HepG2 (cell line): ENCODE measurements at regions not wholly inside any gene's neighbourhood (a gene's known extent, or its start where the extent isn't known, plus 50 kb on each side); places are given as distances from the start of the nearest gene placed in this dataset.

Source experiments
- ATAC-seq: fragments of 200-7000 bp; cut with Tn5 transposase; 3 replicates; pipeline ENCODE4 v1.9.1; 2020; ENCODE audit warnings: mild to moderate bottlenecking, moderate library complexity
- BruUV-seq: library from RNA; stranded (reverse); fragments of 400-500 nt; replicated peaks from 2 replicates; lab custom pipeline; 2021; lab: Mats Ljungman, UMichigan
- CTCF ChIA-PET: fragments of 300-600 bp; formaldehyde crosslinking; extraction: SDS; loops from one replicate; lab custom pipeline; 2021; ENCODE audit warnings: low total read pairs, inconsistent platforms, low intra/inter-chr PET ratio; lab: Yijun Ruan, JAX
- POLR2A ChIA-PET: fragments of 350-600 bp; sonication (Branson Sonifier 250); formaldehyde crosslinking; loops from one replicate; lab custom pipeline; 2020; ENCODE audit warnings: antibody characterized with exemption, inconsistent platforms; lab: Yijun Ruan, JAX
- DNase-seq: peaks from one replicate; pipeline ENCODE4 v3.0.0-alpha.2; 2015; ENCODE audit warnings: low spot score
- FAIRE-seq: peaks from 3 replicates; lab custom pipeline; 2011; peaks lifted over from hg19 to GRCh38; lab: Jason Lieb, UNC
- H2AFZ ChIP-seq: one replicate; pipeline ENCODE4 v1.6.1; 2011; ENCODE audit warnings: low read length, inconsistent platforms
- H3K27ac ChIP-seq: fragments of 300-600 bp; 3 replicates; pipeline ENCODE4 v1.8.0; 2011; ENCODE audit warnings: mixed run types, mild to moderate bottlenecking, mixed read lengths, low read length, inconsistent platforms; ENCODE audit not compliant: insufficient read depth; ENCODE audit errors: extremely low read length
- H3K27me3 ChIP-seq, 2 experiments: fragments of 200-600 bp in 1 of 2; 2 replicates in 1 of 2; 3 replicates in 1 of 2; pipeline versions ENCODE4 v1.6.0 to v1.8.0; 2011; ENCODE audit warnings: low read length in 2 of 2, mild to moderate bottlenecking in 2 of 2, moderate library complexity in 2 of 2, inconsistent platforms in 1 of 2; ENCODE audit not compliant: insufficient read depth in 2 of 2, control insufficient read depth in 1 of 2
- H3K36me3 ChIP-seq, 2 experiments: fragments of 200-600 bp in 1 of 2; replicated peaks in 1 of 2; 2 replicates in 1 of 2; 3 replicates in 1 of 2; pipeline versions ENCODE4 v1.5.1 to v1.8.0; 2011; ENCODE audit warnings: low read length in 2 of 2, inconsistent platforms in 1 of 2; ENCODE audit not compliant: insufficient read depth in 2 of 2, control insufficient read depth in 1 of 2
- H3K4me1 ChIP-seq: 2 replicates; pipeline ENCODE4 v1.5.1; 2012; ENCODE audit warnings: low read length, inconsistent platforms; ENCODE audit not compliant: insufficient read depth
- H3K4me2 ChIP-seq: 2 replicates; pipeline ENCODE4 v1.6.0; 2011; ENCODE audit warnings: low read depth, low read length, inconsistent platforms
- H3K4me3 ChIP-seq, 3 experiments: fragments of 200-600 bp in 1 of 3; sonication (generic), shearing (Covaris generic) in 1 of 3; replicated peaks in 1 of 3; 2 replicates each; pipeline ENCODE4 v1.5.1; 2011 to 2016; ENCODE audit warnings: low read length in 3 of 3, inconsistent platforms in 2 of 3, low read depth in 2 of 3, mild to moderate bottlenecking in 2 of 3, control low read depth in 1 of 3, mixed read lengths in 1 of 3; ENCODE audit not compliant: insufficient read depth in 1 of 3
- H3K79me2 ChIP-seq: one replicate; pipeline ENCODE4 v1.6.1; 2011; ENCODE audit warnings: low read length, inconsistent platforms; ENCODE audit not compliant: insufficient read depth
- H3K9ac ChIP-seq: 2 replicates; pipeline ENCODE4 v1.6.0; 2011; ENCODE audit warnings: mild to moderate bottlenecking, low read depth, low read length, inconsistent platforms; ENCODE audit not compliant: insufficient read depth
- H3K9me3 ChIP-seq: 2 replicates; pipeline ENCODE4 v1.5.1; 2012; ENCODE audit warnings: mild to moderate bottlenecking, low read length
- H4K20me1 ChIP-seq: 2 replicates; pipeline ENCODE4 v1.6.0; 2011; ENCODE audit warnings: inconsistent platforms, mild to moderate bottlenecking, low read length, moderate library complexity; ENCODE audit not compliant: insufficient read depth
- ARHGAP35 ChIP-seq: sonication (generic); formaldehyde crosslinking; IDR thresholded peaks from 2 replicates; pipeline ENCODE4 v1.9.0; 2022; ENCODE audit warnings: mild to moderate bottlenecking, inconsistent platforms, moderate library complexity, missing genetic modification reagents, borderline replicate concordance
- BCLAF1 ChIP-seq: fragments of 450-650 bp; IDR thresholded peaks from 2 replicates; pipeline ENCODE4 v1.6.1; 2017; ENCODE audit warnings: mild to moderate bottlenecking
- CCDC6 ChIP-seq: sonication (generic); formaldehyde crosslinking; IDR thresholded peaks from 2 replicates; pipeline ENCODE4 v1.8.1; 2022; ENCODE audit warnings: mild to moderate bottlenecking, missing genetic modification reagents, moderate library complexity
- EED ChIP-seq: sonication (generic); formaldehyde crosslinking; IDR thresholded peaks from 2 replicates; pipeline ENCODE4 v1.5.0; 2020; ENCODE audit warnings: mild to moderate bottlenecking, missing genetic modification reagents
- FOXM1 ChIP-seq: sonication (generic); formaldehyde crosslinking; IDR thresholded peaks from 2 replicates; pipeline ENCODE4 v1.5.0; 2020; ENCODE audit warnings: missing genetic modification reagents
- KLF16 ChIP-seq, 2 experiments: sonication (generic) in 1 of 2; formaldehyde crosslinking in 1 of 2; IDR thresholded peaks; 2 replicates each; pipeline versions ENCODE4 v1.6.1 to v1.8.0; 2016 to 2023; ENCODE audit warnings: missing genetic modification reagents in 2 of 2, missing compliant biosample characterization in 1 of 2
- NR2F2 ChIP-seq: IDR thresholded peaks from 2 replicates; pipeline ENCODE4 v1.6.1; 2012; ENCODE audit warnings: low read depth, inconsistent platforms, borderline replicate concordance
- PRPF4 ChIP-seq: fragments of 200-400 bp; formaldehyde crosslinking; IDR thresholded peaks from 2 replicates; pipeline ENCODE4 v1.6.1; 2016; ENCODE audit warnings: low read length, low read depth; ENCODE audit not compliant: poor library complexity, severe bottlenecking
- SKI ChIP-seq: fragments of 450-650 bp; IDR thresholded peaks from one replicate; pipeline ENCODE4 v1.6.1; 2018; ENCODE audit warnings: mild to moderate bottlenecking; ENCODE audit not compliant: partially characterized antibody
- SOX5 ChIP-seq: IDR thresholded peaks from 2 replicates; pipeline ENCODE4 v1.6.1; 2016; ENCODE audit warnings: borderline replicate concordance
- SRY ChIP-seq: sonication (generic); formaldehyde crosslinking; IDR thresholded peaks from 2 replicates; pipeline ENCODE4 v1.8.0; 2022; ENCODE audit warnings: mild to moderate bottlenecking, missing genetic modification reagents
- YEATS4 ChIP-seq: sonication (generic); formaldehyde crosslinking; IDR thresholded peaks from 2 replicates; pipeline ENCODE4 v1.4.0; 2020; ENCODE audit warnings: missing genetic modification reagents, borderline replicate concordance
- ZNF230 ChIP-seq: sonication (generic); formaldehyde crosslinking; IDR thresholded peaks from 2 replicates; pipeline ENCODE4 v1.4.0; 2020; ENCODE audit warnings: mild to moderate bottlenecking, missing genetic modification reagents
- ZNF296 ChIP-seq: sonication (generic); formaldehyde crosslinking; conservative IDR thresholded peaks from 2 replicates; pipeline ENCODE4 v1.5.0; 2020; ENCODE audit warnings: mild to moderate bottlenecking, missing genetic modification reagents
- ZNF569 ChIP-seq: sonication (generic); formaldehyde crosslinking; IDR thresholded peaks from 2 replicates; pipeline ENCODE4 v1.5.0; 2020; ENCODE audit warnings: mild to moderate bottlenecking, missing genetic modification reagents, moderate library complexity, borderline replicate concordance
- ZNF576 ChIP-seq: sonication (generic); formaldehyde crosslinking; IDR thresholded peaks from 2 replicates; pipeline ENCODE4 v1.4.0; 2020; ENCODE audit warnings: mild to moderate bottlenecking, missing genetic modification reagents
- ZNF747 ChIP-seq: sonication (generic); formaldehyde crosslinking; IDR thresholded peaks from 2 replicates; pipeline ENCODE4 v1.8.1; 2023; ENCODE audit warnings: missing genetic modification reagents, mild to moderate bottlenecking, borderline replicate concordance
- WGBS: methylation state at CpG from one replicate; pipeline ENCODE4 v1.1.6; 2017; ENCODE audit warnings: low lambda C conversion rate; 5-methylcytosine and 5-hydroxymethylcytosine counted together
- in situ Hi-C: cut with HindIII; loops from 2 replicates; pipeline ENCODE4 v1.10.0; 2017; ENCODE audit warnings: low pct_unique_long_range_greater_than_20kb; ENCODE audit not compliant: extremely low pct_ligation_motif_present
- intact Hi-C: fragments of 100-400 bp; cut with micrococcal nuclease; formaldehyde crosslinking; loops from one replicate; pipeline ENCODE4 v1.10.0; 2022; ENCODE audit not compliant: unreplicated experiment

GRCh38 chr1:201596101-201596868, 57.4 kb downstream of the NAV1 start (continued):
- TF ChIP-seq BCLAF1 (no peak), EED (CRISPR knock-in tag) (no peak)

- no peak for DNase-seq
- Histone ChIP-seq H3K9ac (no peak overlapping the region), H3K79me2 (no peaks in the 10 kb centered on the region), H2AFZ (no peak overlapping the region), H3K4me2 (no peak overlapping the region), H4K20me1 (peaks cover 4% of the 10 kb centered on the region; the same call in 1 of the 2 replicates), H3K36me3 (no peaks in the 10 kb centered on the region), H3K4me3 (no peak overlapping the region), H3K27me3 (peaks cover 2 to 18% of the 10 kb centered on the region in 2 experiments; a peak in 2 of 5 replicates), H3K4me1 (no peaks in the 10 kb centered on the region), H3K27ac (no peak overlapping the region), H3K9me3 (no peaks in the 10 kb centered on the region)
- ChIA-PET POLR2A (no interaction called here), CTCF (no interaction called here)
- in situ Hi-C loops (no loop called here), intact Hi-C loops (no loop called here)
- no peak for FAIRE-seq
- 0% methylated on average over 8 of the region's 15 CpGs for WGBS
- TF ChIP-seq ZNF230, result no peak
- no peak for TF ChIP-seq FOXM1 (CRISPR knock-in tag)
- no peak for TF ChIP-seq NR2F2
- TF ChIP-seq CCDC6, result no peak
- no peak for TF ChIP-seq KLF16 (CRISPR knock-in tag; IDR thresholded peaks at IDR 0.05)
- TF ChIP-seq SOX5 (CRISPR knock-in tag), result no peak
- no peak for TF ChIP-seq ZNF296
- no peak for TF ChIP-seq ZNF569
- no peak for TF ChIP-seq ZNF747 (CRISPR knock-in tag)
- no peak for TF ChIP-seq ARHGAP35
- no peak for TF ChIP-seq ZNF576 (CRISPR knock-in tag)
- no peak for TF ChIP-seq YEATS4 (CRISPR knock-in tag)
- no peak for TF ChIP-seq SKI
- TF ChIP-seq PRPF4, result no peak
- no peak for TF ChIP-seq SRY (CRISPR knock-in tag)
- BruUV-seq, result no TSS peak
- ATAC-seq, result no peak
These were observed 58.8 kb downstream of the NAV1 start for GRCh38 chr1:201597551-201598230.
